Gastrocnemius medialis (tissue), 4 donors: ENCODE measurements at regions not wholly inside any gene's neighbourhood (a gene's known extent, or its start where the extent isn't known, plus 50 kb on each side); places are given as distances from the start of the nearest gene placed in this dataset.

Source experiments
- ATAC-seq, 2 donors: fragments of 150-250 bp; one replicate each; pipeline ENCODE4 v1.9.1; 2016
- DNase-seq, 2 donors: peaks; one replicate each; pipeline ENCODE4 v3.0.0-alpha.2; 2019
- H3K27ac ChIP-seq, 4 donors: fragments of 200-600 bp; sonication (generic); 1 replicate in 1 of 4; 2 replicates in 3 of 4; pipeline ENCODE4 v1.5.1; 2016 to 2018; ENCODE audit warnings: mild to moderate bottlenecking in 2 of 4, moderate library complexity in 1 of 4
- H3K27me3 ChIP-seq, 3 donors: fragments of 200-600 bp; sonication (generic) in 2 of 3; 1 replicate in 1 of 3; 2 replicates in 2 of 3; pipeline versions ENCODE4 v1.5.1 to v1.6.0; 2016 to 2019; ENCODE audit warnings: mild to moderate bottlenecking in 1 of 3, moderate library complexity in 1 of 3
- H3K36me3 ChIP-seq, 2 donors: fragments of 200-600 bp; sonication (generic) in 1 of 2; one replicate each; pipeline ENCODE4 v1.5.1; 2017 to 2018
- H3K4me1 ChIP-seq, 2 donors: fragments of 200-600 bp; sonication (generic) in 1 of 2; one replicate each; pipeline ENCODE4 v1.5.1; 2016 to 2017; ENCODE audit warnings: mild to moderate bottlenecking in 2 of 2
- H3K4me3 ChIP-seq, 4 donors: fragments of 200-600 bp; sonication (generic) in 3 of 4; 1 replicate in 1 of 4; 2 replicates in 3 of 4; pipeline ENCODE4 v1.5.1; 2016 to 2019; ENCODE audit warnings: mild to moderate bottlenecking in 2 of 4
- H3K9me3 ChIP-seq, 3 donors: fragments of 200-600 bp; sonication (generic) in 2 of 3; 1 replicate in 1 of 3; 2 replicates in 2 of 3; pipeline ENCODE4 v1.5.1; 2016 to 2019
- CTCF ChIP-seq, 5 experiments: fragments of 450-650 bp in 3 of 5; fragments of 200-600 bp in 2 of 5; sonication (generic) in 2 of 5; IDR thresholded peaks in 4 of 5; conservative IDR thresholded peaks in 1 of 5; 1 replicate in 4 of 5; 2 replicates in 1 of 5; pipeline ENCODE4 v1.5.1; 2016 to 2019; ENCODE audit warnings: antibody characterized with exemption in 5 of 5, mild to moderate bottlenecking in 3 of 5, moderate library complexity in 3 of 5
- POLR2A ChIP-seq, 2 donors: fragments of 450-650 bp; IDR thresholded peaks; one replicate each; pipeline ENCODE4 v1.6.1; 2017; ENCODE audit warnings: antibody characterized with exemption in 2 of 2, mild to moderate bottlenecking in 2 of 2, moderate library complexity in 2 of 2
- in situ Hi-C, 4 donors: fragments of 200-750 bp; cut with MboI; loops; one replicate each; pipeline versions ENCODE4 v1.15.0 to v1.8.0; 2017; ENCODE audit warnings: low sequenced_read_pairs in 4 of 4
- intact Hi-C: fragments of 100-400 bp; cut with DNase I; formaldehyde crosslinking; loops from one replicate; pipeline ENCODE4 v1.15.1; 2023; ENCODE audit warnings: low total_unique reads

DNA sequence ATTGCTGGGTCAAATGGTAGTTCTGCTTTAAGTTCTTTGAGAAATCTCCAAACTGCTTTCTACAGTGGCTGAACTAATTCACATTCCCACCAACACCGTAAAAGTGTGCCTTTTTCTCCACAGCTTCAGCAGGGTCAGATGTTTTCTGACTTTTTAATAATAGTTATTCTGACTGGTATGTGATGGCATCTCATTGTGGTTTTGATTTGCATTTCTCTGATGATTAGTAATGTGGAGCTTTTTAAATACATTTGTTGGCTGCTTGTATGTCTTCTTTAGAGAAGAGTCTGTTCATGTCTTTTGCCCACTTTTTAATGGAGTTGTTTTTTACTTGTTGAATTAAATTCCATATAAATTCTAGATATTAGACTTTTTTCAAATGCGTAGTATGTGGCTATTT lies 257.5 kb upstream of the ANKRD50 start:
- Histone ChIP-seq H3K4me1 (no peaks in the 10 kb centered on the region), H3K9me3 (no peaks in the 10 kb centered on the region), H3K27ac (no peak overlapping the region), H3K36me3 (no peaks in the 10 kb centered on the region), H3K4me3 (no peak overlapping the region), H3K27me3 (no peaks in the 10 kb centered on the region)
- TF ChIP-seq POLR2A (IDR thresholded peaks at IDR 0.05) (no peak), CTCF (IDR thresholded peaks at IDR 0.05 in 4 of 5, conservative IDR thresholded peaks at IDR 0.05 in 1 of 5) (no peak)
- DNase-seq (no peak), ATAC-seq (no peak)
- intact Hi-C loops: no loop called here
- in situ Hi-C loops: no loop called here

DNA sequence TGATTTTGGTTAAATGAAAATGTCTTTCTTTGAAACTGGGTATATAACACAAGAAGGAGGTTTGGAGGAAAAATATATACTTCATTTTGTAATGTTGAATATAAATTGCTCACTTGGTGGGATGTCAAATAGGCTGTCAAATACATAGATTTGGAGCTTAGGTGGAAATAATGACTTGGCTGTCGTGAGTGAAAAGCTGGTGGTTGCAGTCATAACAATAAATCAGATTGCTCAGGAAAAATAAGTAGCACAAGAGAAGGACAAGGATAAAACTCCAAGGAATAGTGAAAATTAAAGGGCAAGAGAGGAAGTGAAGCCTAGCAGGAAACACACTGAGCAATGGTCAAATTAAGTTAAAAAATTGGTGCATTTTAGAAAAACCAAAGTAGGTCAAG lies 253.0 kb upstream of the ANKRD50 start:
- intact Hi-C loops: no loop called here

DNA sequence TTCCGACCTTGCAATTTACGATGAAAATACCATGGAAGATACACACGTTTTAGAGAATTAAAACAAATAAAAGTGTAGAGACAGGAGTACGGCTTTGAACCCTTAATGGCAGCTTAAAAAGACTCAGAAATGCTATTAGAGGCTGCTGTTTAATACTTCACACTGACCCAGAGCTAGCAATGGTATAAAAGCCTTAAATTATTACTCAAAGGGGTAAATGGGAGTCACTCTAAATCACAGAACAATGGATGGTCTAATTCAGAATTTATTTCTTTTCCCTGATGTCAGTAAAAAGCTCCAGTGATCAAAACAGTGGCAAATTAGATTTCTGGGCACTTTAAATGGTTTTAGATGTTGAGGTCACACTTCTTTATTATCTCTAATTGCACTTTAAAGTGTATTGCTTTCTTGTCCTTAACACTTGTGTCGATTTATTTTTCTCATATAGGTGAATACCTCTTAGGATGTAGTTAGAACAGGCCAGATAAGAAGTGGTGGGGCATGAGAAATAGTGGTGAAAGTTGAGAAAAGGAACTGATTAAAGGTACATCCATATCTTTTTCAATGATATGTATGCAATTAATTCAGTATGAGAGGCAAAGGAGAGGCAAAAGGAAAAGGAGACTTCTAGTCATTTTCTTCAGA lies 252.4 kb upstream of the ANKRD50 start:
- H3K27ac ChIP-seq: no peak overlapping the region
- H3K27me3 ChIP-seq: no peaks in the 10 kb centered on the region
- no peak for TF ChIP-seq POLR2A (IDR thresholded peaks at IDR 0.05)
- TF ChIP-seq CTCF (IDR thresholded peaks at IDR 0.05 in 4 of 5, conservative IDR thresholded peaks at IDR 0.05 in 1 of 5): no peak
- no peaks in the 10 kb centered on the region for H3K4me1 ChIP-seq
- H3K36me3 ChIP-seq: no peaks in the 10 kb centered on the region
- in situ Hi-C loops: no loop called here
- intact Hi-C loops: no loop called here
- peaks cover 0 to 7% (median 0%) of the 10 kb centered on the region in 3 donors for H3K9me3 ChIP-seq
- no peak for ATAC-seq
- no peak overlapping the region for H3K4me3 ChIP-seq
- no peak for DNase-seq

More for the DNA sequence above, 253.0 kb upstream of the ANKRD50 start:
- Histone ChIP-seq H3K4me3 (no peak overlapping the region), H3K36me3 (no peaks in the 10 kb centered on the region), H3K27ac (no peak overlapping the region), H3K9me3 (peaks cover 0 to 7% (median 0%) of the 10 kb centered on the region in 3 donors), H3K27me3 (no peaks in the 10 kb centered on the region), H3K4me1 (no peaks in the 10 kb centered on the region)
- no peak for TF ChIP-seq POLR2A (IDR thresholded peaks at IDR 0.05)
- no peak for TF ChIP-seq CTCF (IDR thresholded peaks at IDR 0.05 in 4 of 5, conservative IDR thresholded peaks at IDR 0.05 in 1 of 5)
- in situ Hi-C loops: no loop called here
- no peak for ATAC-seq
- DNase-seq: no peak

DNA sequence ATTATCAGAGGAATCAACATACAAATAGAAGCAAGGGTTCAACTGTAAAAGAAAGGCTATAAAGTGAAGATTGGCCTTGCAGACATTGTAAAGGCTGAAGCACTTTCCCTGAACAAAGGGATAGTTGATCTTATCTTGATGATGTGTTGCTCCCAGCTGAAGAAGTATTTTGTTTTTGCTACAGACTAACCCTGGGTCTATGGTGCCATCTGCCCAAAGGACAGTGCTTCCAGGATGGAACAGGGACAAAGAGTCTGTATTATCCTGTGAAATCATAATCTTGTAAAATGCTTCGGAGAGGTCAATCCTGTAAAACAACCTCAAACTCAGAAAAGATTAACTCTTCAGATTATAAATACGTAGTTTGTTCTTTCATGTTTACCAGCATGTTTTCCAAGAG lies 251.7 kb upstream of the ANKRD50 start:
- ATAC-seq (no peak), DNase-seq (no peak)
- in situ Hi-C loops: no loop called here
- TF ChIP-seq CTCF (IDR thresholded peaks at IDR 0.05 in 4 of 5, conservative IDR thresholded peaks at IDR 0.05 in 1 of 5) (no peak), POLR2A (IDR thresholded peaks at IDR 0.05) (no peak)
- H3K9me3 ChIP-seq: peaks cover 0 to 7% (median 0%) of the 10 kb centered on the region in 3 donors
- no peak overlapping the region for H3K4me3 ChIP-seq
- H3K4me1 ChIP-seq: no peaks in the 10 kb centered on the region
- intact Hi-C loops: no loop called here
- no peaks in the 10 kb centered on the region for H3K36me3 ChIP-seq
- no peaks in the 10 kb centered on the region for H3K27me3 ChIP-seq
- no peak overlapping the region for H3K27ac ChIP-seq
